HL-60 (cell line): ENCODE measurements at regions not wholly inside any gene's neighbourhood (a gene's known extent, or its start where the extent isn't known, plus 50 kb on each side); places are given as distances from the start of the nearest gene placed in this dataset.

Experiments used
- GABPA ChIP-seq: IDR thresholded peaks from 2 replicates; pipeline ENCODE4 v1.6.1; 2012; ENCODE audit warnings: low read depth
- SPI1 ChIP-seq: IDR thresholded peaks from 2 replicates; pipeline ENCODE4 v1.6.1; 2012; ENCODE audit warnings: low read depth, mild to moderate bottlenecking, borderline replicate concordance
- TF ChIP-seq, protein P1 (sequence below): IDR thresholded peaks from one replicate; pipeline ENCODE4 v1.5.1; 2011; ENCODE audit warnings: low read length, control low read depth, inconsistent platforms; ENCODE audit not compliant: insufficient read depth

DNA sequence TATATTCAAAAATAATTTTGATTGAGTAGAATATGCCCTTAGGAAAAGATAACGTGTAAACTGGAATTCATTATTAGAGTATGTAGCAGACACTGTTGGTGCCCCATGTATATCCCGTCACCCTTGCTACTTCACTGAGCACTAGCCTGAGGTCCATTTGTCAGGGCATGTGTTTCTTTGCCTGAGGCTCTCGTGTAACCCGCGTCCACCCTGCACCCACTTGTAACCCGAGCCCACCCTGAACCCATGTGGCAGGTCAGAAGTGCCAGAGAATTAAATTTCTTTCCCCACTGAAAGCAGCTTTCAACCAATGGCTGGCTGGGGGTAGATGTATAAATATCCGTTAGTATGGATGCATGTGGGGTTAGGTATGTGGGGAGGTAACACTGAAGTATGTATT lies 474.2 kb upstream of the ZNF385D start:
- TF ChIP-seq, protein P1, sequence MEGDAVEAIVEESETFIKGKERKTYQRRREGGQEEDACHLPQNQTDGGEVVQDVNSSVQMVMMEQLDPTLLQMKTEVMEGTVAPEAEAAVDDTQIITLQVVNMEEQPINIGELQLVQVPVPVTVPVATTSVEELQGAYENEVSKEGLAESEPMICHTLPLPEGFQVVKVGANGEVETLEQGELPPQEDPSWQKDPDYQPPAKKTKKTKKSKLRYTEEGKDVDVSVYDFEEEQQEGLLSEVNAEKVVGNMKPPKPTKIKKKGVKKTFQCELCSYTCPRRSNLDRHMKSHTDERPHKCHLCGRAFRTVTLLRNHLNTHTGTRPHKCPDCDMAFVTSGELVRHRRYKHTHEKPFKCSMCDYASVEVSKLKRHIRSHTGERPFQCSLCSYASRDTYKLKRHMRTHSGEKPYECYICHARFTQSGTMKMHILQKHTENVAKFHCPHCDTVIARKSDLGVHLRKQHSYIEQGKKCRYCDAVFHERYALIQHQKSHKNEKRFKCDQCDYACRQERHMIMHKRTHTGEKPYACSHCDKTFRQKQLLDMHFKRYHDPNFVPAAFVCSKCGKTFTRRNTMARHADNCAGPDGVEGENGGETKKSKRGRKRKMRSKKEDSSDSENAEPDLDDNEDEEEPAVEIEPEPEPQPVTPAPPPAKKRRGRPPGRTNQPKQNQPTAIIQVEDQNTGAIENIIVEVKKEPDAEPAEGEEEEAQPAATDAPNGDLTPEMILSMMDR, result no peak
- TF ChIP-seq GABPA (no peak), SPI1 (no peak)
